HCT116 (cell line): ENCODE measurements at regions not wholly inside any gene's neighbourhood (a gene's known extent, or its start where the extent isn't known, plus 50 kb on each side); places are given as distances from the start of the nearest gene placed in this dataset.

Source experiments
- ATAC-seq: fragments of 200-7000 bp; cut with Tn5 transposase; 2 replicates; pipeline ENCODE4 v1.9.1; 2020; ENCODE audit warnings: mild to moderate bottlenecking, moderate library complexity
- BruUV-seq: library from RNA; stranded (reverse); fragments of 400-500 nt; replicated peaks from 2 replicates; lab custom pipeline; 2021; lab: Mats Ljungman, UMichigan
- CTCF ChIA-PET: fragments of 300-600 bp; sonication (Branson Sonifier 250); formaldehyde crosslinking; loops from one replicate; lab custom pipeline; 2021; ENCODE audit warnings: antibody characterized with exemption; lab: Charles Lee
- POLR2A ChIA-PET: fragments of 300-600, 350-600 bp; sonication (Branson Sonifier 250); formaldehyde crosslinking; loops from one replicate; lab custom pipeline; 2021; ENCODE audit warnings: antibody characterized with exemption; lab: Charles Lee
- RAD21 ChIA-PET, 2 experiments: fragments of 300-600 bp; sonication (Branson Sonifier 250); formaldehyde crosslinking; loops; one replicate each; lab custom pipeline; 2023; ENCODE audit warnings: low total read pairs in 2 of 2; ENCODE audit not compliant: uncharacterized antibody in 2 of 2, unreplicated experiment in 2 of 2, low non-redundant PET in 1 of 2; lab: Charles Lee
- DNase-seq: peaks from one replicate; pipeline ENCODE4 v3.0.0-alpha.2; 2010; ENCODE audit warnings: low read depth, low spot score
- H2AFZ ChIP-seq: fragments of 200-600 bp; shearing (Covaris generic), sonication (generic); 2 replicates; pipeline ENCODE4 v1.6.1; 2017; ENCODE audit warnings: low read depth, mixed run types, mixed read lengths, antibody characterized with exemption, low read length; ENCODE audit not compliant: poor library complexity, severe bottlenecking
- H3K27ac ChIP-seq: 2 replicates; pipeline ENCODE4 v1.5.1; 2012; ENCODE audit warnings: low read depth, low read length
- H3K27me3 ChIP-seq: fragments of 200-600 bp; sonication (generic); 2 replicates; pipeline ENCODE4 v1.6.1; 2016; ENCODE audit warnings: mixed run types, low read length, mixed read lengths; ENCODE audit not compliant: insufficient read depth
- H3K36me3 ChIP-seq, 2 experiments: fragments of 200-500 bp in 1 of 2; fragments of 200-600 bp in 1 of 2; sonication (Bioruptor generic) in 1 of 2; sonication (generic) in 1 of 2; 2 replicates each; pipeline versions ENCODE4 v1.5.1 to v1.6.1; 2014 to 2016; ENCODE audit warnings: low read length in 2 of 2, inconsistent platforms in 1 of 2, mixed read lengths in 1 of 2, mixed run types in 1 of 2; ENCODE audit not compliant: insufficient read depth in 2 of 2, control insufficient read depth in 1 of 2
- H3K4me1 ChIP-seq, 2 experiments: fragments of 200-600 bp in 1 of 2; sonication (generic) in 1 of 2; 2 replicates each; pipeline versions ENCODE4 v1.5.1 to v1.6.1; 2012 to 2017; ENCODE audit warnings: low read length in 2 of 2, inconsistent platforms in 1 of 2, mild to moderate bottlenecking in 1 of 2, mixed read lengths in 1 of 2, mixed run types in 1 of 2, moderate library complexity in 1 of 2; ENCODE audit not compliant: insufficient read depth in 2 of 2, control insufficient read depth in 1 of 2
- H3K4me2 ChIP-seq: fragments of 200-600 bp; sonication (generic); 2 replicates; pipeline ENCODE4 v1.6.1; 2017; ENCODE audit warnings: mixed run types, low read length, mixed read lengths
- H3K4me3 ChIP-seq, 2 experiments: fragments of 200-600 bp in 1 of 2; sonication (generic) in 1 of 2; replicated peaks in 1 of 2; 2 replicates each; pipeline ENCODE4 v1.5.1; 2011 to 2016; ENCODE audit warnings: low read length in 2 of 2, control low read depth in 1 of 2, low read depth in 1 of 2, mild to moderate bottlenecking in 1 of 2, mixed read lengths in 1 of 2, mixed run types in 1 of 2
- H3K79me2 ChIP-seq: fragments of 200-600 bp; sonication (generic); 2 replicates; pipeline ENCODE4 v1.6.1; 2017; ENCODE audit warnings: mild to moderate bottlenecking, mixed run types, low read length, moderate library complexity, mixed read lengths; ENCODE audit not compliant: insufficient read depth
- H3K9ac ChIP-seq: fragments of 200-600 bp; sonication (generic); 2 replicates; pipeline ENCODE4 v1.6.1; 2016; ENCODE audit warnings: low read length, mixed read lengths
- H3K9me2 ChIP-seq: fragments of 200-600 bp; sonication (generic), shearing (Covaris generic); 2 replicates; pipeline ENCODE4 v1.6.1; 2017; ENCODE audit warnings: mixed run types, mild to moderate bottlenecking, moderate library complexity; ENCODE audit not compliant: insufficient read depth
- H3K9me3 ChIP-seq, 2 experiments: fragments of 200-500 bp in 1 of 2; fragments of 200-600 bp in 1 of 2; sonication (Bioruptor generic) in 1 of 2; sonication (generic) in 1 of 2; 2 replicates each; pipeline ENCODE4 v1.6.1; 2014 to 2017; ENCODE audit warnings: low read length in 2 of 2, mixed read lengths in 2 of 2, inconsistent platforms in 1 of 2, low read depth in 1 of 2, mild to moderate bottlenecking in 1 of 2, mixed run types in 1 of 2, moderate library complexity in 1 of 2; ENCODE audit not compliant: control insufficient read depth in 1 of 2, insufficient read depth in 1 of 2
- H4K20me1 ChIP-seq: fragments of 200-600 bp; sonication (generic), shearing (Covaris generic); 2 replicates; pipeline ENCODE4 v1.6.1; 2017; ENCODE audit warnings: mixed run types, mild to moderate bottlenecking, moderate library complexity; ENCODE audit not compliant: insufficient read depth
- CBX3 ChIP-seq: IDR thresholded peaks from 2 replicates; pipeline ENCODE4 v1.6.1; 2012; ENCODE audit warnings: low read depth
- CEBPB ChIP-seq: IDR thresholded peaks from 2 replicates; pipeline ENCODE4 v1.6.1; 2012; ENCODE audit warnings: low read depth
- EGR1 ChIP-seq: IDR thresholded peaks from 2 replicates; pipeline ENCODE4 v1.6.1; 2012; ENCODE audit warnings: low read depth
- EZH2 ChIP-seq: fragments of 200-600 bp; sonication (generic); IDR thresholded peaks from 2 replicates; pipeline ENCODE4 v1.6.1; 2017; ENCODE audit warnings: antibody characterized with exemption, mixed run types
- EZH2phosphoT487 ChIP-seq: fragments of 200-600 bp; IDR thresholded peaks from 2 replicates; pipeline ENCODE4 v1.6.1; 2018; ENCODE audit warnings: antibody characterized with exemption, borderline replicate concordance
- FOSL1 ChIP-seq: IDR thresholded peaks from 2 replicates; pipeline ENCODE4 v1.6.1; 2012; ENCODE audit warnings: low read depth
- POLR2A ChIP-seq: IDR thresholded peaks from 2 replicates; pipeline ENCODE4 v1.7.0; 2011; ENCODE audit warnings: borderline replicate concordance; ENCODE audit not compliant: insufficient read depth, insufficient read length; ENCODE audit errors: extremely low read depth
- RAD21 ChIP-seq: IDR thresholded peaks from 2 replicates; pipeline ENCODE4 v1.6.1; 2012; ENCODE audit warnings: low read depth, mild to moderate bottlenecking
- SIN3A ChIP-seq: IDR thresholded peaks from 2 replicates; pipeline ENCODE4 v1.6.1; 2012; ENCODE audit warnings: low read depth
- SP1 ChIP-seq: IDR thresholded peaks from 2 replicates; pipeline ENCODE4 v1.6.1; 2012; ENCODE audit warnings: low read depth
- TCF7L2 ChIP-seq: IDR thresholded peaks from 2 replicates; pipeline ENCODE4 v1.7.0; 2011; ENCODE audit warnings: borderline replicate concordance, inconsistent platforms; ENCODE audit not compliant: insufficient read depth, insufficient read length; ENCODE audit errors: extremely low read depth
- ZNF274 ChIP-seq: fragments of 200-500 bp; sonication (Bioruptor generic); IDR thresholded peaks from 2 replicates; pipeline ENCODE4 v1.6.1; 2014; ENCODE audit warnings: mild to moderate bottlenecking, low read depth, low read length, inconsistent platforms
- intact Hi-C: fragments of 100-400 bp; cut with micrococcal nuclease; formaldehyde crosslinking; loops from 2 replicates; pipeline ENCODE4 v1.10.0; 2022
- TF ChIP-seq, protein P1 (sequence below): IDR thresholded peaks from 2 replicates; pipeline ENCODE4 v1.6.1; 2012; ENCODE audit warnings: low read depth
- TF ChIP-seq, protein P2 (sequence below), 3 experiments: fragments of 200-600 bp in 1 of 3; sonication (generic) in 1 of 3; IDR thresholded peaks in 2 of 3; conservative IDR thresholded peaks in 1 of 3; 2 replicates each; pipeline ENCODE4 v1.5.1; 2012 to 2017; ENCODE audit warnings: low read depth in 2 of 3, low read length in 2 of 3, antibody characterized with exemption in 1 of 3, borderline replicate concordance in 1 of 3, control low read depth in 1 of 3, mild to moderate bottlenecking in 1 of 3, mixed read lengths in 1 of 3, mixed run types in 1 of 3, moderate library complexity in 1 of 3; ENCODE audit not compliant: insufficient read depth in 1 of 3
- TF ChIP-seq, protein P3 (sequence below): IDR thresholded peaks from 2 replicates; pipeline ENCODE4 v1.6.1; 2011; ENCODE audit warnings: mild to moderate bottlenecking, low read length, moderate library complexity; ENCODE audit not compliant: insufficient replicate concordance; ENCODE audit errors: extremely low read depth
- TF ChIP-seq, protein P4 (sequence below): IDR thresholded peaks from 2 replicates; pipeline ENCODE4 v1.6.1; 2012

DNA sequence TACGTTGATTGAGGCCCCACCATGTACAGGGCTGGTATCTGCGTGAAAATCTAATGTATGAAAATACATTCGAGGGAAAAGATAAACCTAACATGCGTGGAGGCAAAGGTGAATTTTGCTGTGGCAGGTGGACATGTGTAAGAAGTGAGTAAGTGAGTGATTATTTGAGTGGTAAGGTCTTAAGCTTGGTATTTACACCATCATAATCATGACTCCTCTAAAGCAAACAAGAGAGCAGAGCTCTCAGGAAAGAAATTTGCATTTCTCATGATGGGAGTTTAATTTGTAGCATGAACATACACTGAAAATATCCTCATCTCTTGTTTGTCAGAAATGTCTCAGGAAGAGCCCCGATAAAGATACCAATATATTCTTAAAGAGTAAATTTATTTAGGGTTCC lies 260.6 kb downstream of the PSAT1 start:
- H2AFZ ChIP-seq: no peak overlapping the region
- no peak overlapping the region for H3K9ac ChIP-seq
- H3K9me3 ChIP-seq: no peaks in the 10 kb centered on the region
- 0 out of 2 replicates have a peak, but pooled peaks cover 4% of the 10 kb centered on the region for H3K27me3 ChIP-seq
- DNase-seq (no peak), ATAC-seq (no peak)
- no peak for TF ChIP-seq EZH2phosphoT487
- TF ChIP-seq EZH2: no peak
- no peak for TF ChIP-seq SIN3A
- TF ChIP-seq FOSL1: no peak
- TF ChIP-seq SP1: no peak
- TF ChIP-seq, protein P1, sequence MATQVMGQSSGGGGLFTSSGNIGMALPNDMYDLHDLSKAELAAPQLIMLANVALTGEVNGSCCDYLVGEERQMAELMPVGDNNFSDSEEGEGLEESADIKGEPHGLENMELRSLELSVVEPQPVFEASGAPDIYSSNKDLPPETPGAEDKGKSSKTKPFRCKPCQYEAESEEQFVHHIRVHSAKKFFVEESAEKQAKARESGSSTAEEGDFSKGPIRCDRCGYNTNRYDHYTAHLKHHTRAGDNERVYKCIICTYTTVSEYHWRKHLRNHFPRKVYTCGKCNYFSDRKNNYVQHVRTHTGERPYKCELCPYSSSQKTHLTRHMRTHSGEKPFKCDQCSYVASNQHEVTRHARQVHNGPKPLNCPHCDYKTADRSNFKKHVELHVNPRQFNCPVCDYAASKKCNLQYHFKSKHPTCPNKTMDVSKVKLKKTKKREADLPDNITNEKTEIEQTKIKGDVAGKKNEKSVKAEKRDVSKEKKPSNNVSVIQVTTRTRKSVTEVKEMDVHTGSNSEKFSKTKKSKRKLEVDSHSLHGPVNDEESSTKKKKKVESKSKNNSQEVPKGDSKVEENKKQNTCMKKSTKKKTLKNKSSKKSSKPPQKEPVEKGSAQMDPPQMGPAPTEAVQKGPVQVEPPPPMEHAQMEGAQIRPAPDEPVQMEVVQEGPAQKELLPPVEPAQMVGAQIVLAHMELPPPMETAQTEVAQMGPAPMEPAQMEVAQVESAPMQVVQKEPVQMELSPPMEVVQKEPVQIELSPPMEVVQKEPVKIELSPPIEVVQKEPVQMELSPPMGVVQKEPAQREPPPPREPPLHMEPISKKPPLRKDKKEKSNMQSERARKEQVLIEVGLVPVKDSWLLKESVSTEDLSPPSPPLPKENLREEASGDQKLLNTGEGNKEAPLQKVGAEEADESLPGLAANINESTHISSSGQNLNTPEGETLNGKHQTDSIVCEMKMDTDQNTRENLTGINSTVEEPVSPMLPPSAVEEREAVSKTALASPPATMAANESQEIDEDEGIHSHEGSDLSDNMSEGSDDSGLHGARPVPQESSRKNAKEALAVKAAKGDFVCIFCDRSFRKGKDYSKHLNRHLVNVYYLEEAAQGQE: no peak
- TF ChIP-seq RAD21: no peak
- no peak for TF ChIP-seq CBX3
- TF ChIP-seq, protein P2, sequence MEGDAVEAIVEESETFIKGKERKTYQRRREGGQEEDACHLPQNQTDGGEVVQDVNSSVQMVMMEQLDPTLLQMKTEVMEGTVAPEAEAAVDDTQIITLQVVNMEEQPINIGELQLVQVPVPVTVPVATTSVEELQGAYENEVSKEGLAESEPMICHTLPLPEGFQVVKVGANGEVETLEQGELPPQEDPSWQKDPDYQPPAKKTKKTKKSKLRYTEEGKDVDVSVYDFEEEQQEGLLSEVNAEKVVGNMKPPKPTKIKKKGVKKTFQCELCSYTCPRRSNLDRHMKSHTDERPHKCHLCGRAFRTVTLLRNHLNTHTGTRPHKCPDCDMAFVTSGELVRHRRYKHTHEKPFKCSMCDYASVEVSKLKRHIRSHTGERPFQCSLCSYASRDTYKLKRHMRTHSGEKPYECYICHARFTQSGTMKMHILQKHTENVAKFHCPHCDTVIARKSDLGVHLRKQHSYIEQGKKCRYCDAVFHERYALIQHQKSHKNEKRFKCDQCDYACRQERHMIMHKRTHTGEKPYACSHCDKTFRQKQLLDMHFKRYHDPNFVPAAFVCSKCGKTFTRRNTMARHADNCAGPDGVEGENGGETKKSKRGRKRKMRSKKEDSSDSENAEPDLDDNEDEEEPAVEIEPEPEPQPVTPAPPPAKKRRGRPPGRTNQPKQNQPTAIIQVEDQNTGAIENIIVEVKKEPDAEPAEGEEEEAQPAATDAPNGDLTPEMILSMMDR (IDR thresholded peaks at IDR 0.05 in 2 of 3, conservative IDR thresholded peaks at IDR 0.05 in 1 of 3; ENCODE audit: borderline replicate concordance in 1 of 3, insufficient read depth in 1 of 3, low read depth in 2 of 3, low read length in 2 of 3): no peak
- TF ChIP-seq, protein P3, sequence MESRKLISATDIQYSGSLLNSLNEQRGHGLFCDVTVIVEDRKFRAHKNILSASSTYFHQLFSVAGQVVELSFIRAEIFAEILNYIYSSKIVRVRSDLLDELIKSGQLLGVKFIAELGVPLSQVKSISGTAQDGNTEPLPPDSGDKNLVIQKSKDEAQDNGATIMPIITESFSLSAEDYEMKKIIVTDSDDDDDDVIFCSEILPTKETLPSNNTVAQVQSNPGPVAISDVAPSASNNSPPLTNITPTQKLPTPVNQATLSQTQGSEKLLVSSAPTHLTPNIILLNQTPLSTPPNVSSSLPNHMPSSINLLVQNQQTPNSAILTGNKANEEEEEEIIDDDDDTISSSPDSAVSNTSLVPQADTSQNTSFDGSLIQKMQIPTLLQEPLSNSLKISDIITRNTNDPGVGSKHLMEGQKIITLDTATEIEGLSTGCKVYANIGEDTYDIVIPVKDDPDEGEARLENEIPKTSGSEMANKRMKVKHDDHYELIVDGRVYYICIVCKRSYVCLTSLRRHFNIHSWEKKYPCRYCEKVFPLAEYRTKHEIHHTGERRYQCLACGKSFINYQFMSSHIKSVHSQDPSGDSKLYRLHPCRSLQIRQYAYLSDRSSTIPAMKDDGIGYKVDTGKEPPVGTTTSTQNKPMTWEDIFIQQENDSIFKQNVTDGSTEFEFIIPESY: no peak
- TF ChIP-seq EGR1: no peak
- TF ChIP-seq, protein P4, sequence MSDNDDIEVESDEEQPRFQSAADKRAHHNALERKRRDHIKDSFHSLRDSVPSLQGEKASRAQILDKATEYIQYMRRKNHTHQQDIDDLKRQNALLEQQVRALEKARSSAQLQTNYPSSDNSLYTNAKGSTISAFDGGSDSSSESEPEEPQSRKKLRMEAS: no peak
- TF ChIP-seq POLR2A: no peak
- TF ChIP-seq TCF7L2: no peak
- no peak for TF ChIP-seq CEBPB
- no peak for TF ChIP-seq ZNF274
- ChIA-PET CTCF (no interaction called here), RAD21 (no interaction called here), POLR2A (no interaction called here)
- no peaks in the 10 kb centered on the region for H3K4me1 ChIP-seq
- no peaks in the 10 kb centered on the region for H3K36me3 ChIP-seq
- H3K4me3 ChIP-seq: no peak overlapping the region
- intact Hi-C loops: no loop called here
- BruUV-seq: no TSS peak
- H3K27ac ChIP-seq: no peak overlapping the region
- H3K9me2 ChIP-seq: no peaks in the 10 kb centered on the region
- no peak overlapping the region for H3K4me2 ChIP-seq
- no peaks in the 10 kb centered on the region for H3K79me2 ChIP-seq
- H4K20me1 ChIP-seq: no peaks in the 10 kb centered on the region
